GM19463 (cell line): ENCODE measurements at regions not wholly inside any gene's neighbourhood (a gene's known extent, or its start where the extent isn't known, plus 50 kb on each side); places are given as distances from the start of the nearest gene placed in this dataset.
"Not testable (repeated sequence)": the region's sequence is repeated elsewhere in the genome, so short reads cannot be mapped to it uniquely, and the experiment has no call there.

ENCODE experiments used
- ATAC-seq: cut with Tn5 transposase; IDR thresholded peaks from one replicate; pipeline ENCODE4 v1.9.1; 2021; ENCODE audit warnings: mild to moderate bottlenecking, moderate library complexity; ENCODE audit not compliant: unreplicated experiment

GRCh38 chr6:80942911-80943310 is 809.6 kb downstream of the TENT5A start:
- ATAC-seq: no peak

DNA sequence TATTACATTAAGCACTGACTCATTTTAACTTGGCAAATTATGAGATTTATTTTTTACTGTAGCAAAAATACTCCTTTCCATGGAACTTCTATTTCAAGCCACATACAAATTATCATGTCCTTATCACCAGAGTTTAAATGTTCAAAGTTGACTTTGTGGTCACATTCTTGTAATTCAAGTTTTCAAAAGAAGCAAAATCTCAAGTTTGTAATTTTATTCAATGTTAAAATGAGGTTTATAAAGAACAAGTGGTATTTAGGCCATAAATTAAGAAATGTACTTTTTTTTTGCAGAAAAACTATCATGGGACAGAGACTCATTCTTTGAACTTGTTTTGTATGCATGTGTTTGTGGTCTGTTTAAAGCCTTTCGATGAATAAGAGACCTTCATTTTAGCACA is 811.5 kb downstream of the TENT5A start:
- ATAC-seq: no peak

- ATAC-seq: no peak
Measured at GRCh38 chr6:80940571-80940970, 811.9 kb downstream of the TENT5A start.

DNA sequence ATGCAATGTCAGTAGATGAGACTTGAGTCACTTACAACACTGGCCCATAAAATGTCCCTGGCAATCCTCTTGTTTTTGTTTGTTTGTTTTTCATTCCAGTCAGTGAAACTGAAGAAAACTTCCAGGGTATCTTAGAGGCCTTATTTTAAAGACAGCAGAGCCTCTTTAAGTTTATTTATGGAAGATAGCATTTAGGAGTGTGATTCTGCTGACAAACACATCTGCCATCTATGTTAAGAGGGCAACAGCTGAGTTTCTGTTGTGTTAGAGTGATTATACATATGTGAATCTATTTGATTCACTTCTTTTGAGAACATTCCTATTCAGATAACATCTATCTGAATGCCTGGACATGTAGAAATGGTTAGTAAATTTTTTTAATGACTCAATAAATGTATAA is 812.6 kb downstream of the TENT5A start:
- ATAC-seq: no peak

DNA sequence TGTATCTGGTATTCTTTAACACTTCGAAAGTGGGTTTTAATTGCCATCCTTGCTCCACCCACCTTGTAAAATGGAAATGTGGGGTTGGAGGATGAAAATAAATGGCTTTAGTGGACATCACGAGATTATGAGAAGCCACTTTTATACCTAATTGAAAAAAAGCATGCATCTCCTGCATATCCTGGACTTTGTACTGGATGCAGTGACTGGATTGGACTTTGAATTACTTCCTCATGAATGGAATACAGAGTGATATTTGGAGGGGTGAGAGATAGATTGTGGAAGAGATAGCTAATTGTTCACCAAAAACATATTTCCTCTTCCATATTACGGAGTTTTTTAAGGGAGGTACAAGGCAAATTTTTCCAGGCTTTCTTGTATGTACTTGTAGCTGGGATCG is 813.0 kb downstream of the TENT5A start:
- ATAC-seq: no peak

GRCh38 chr6:80938131-80938530 is 814.4 kb downstream of the TENT5A start:
- ATAC-seq: no peak

- ATAC-seq: no peak
Measured at GRCh38 chr6:80932359-80932758, 820.1 kb downstream of the TENT5A start.

DNA sequence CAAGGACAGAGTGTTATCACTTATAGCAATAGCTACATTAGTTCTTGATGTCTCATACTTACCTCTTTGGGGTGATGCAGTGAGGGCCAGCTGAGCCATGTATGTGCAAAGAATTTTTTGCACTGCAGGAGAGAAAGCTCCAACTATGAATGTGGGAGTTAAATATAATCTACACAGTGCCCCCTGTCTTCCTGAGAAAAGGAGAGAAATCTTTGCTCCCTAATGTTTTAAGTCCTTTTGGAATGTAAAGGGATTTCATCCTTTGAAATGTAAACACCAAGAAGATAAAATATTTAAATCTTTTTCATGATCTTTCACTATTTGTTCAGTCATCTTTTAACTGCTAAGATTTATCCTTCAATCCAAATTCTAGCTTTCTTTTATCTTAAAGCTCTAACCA is 822.1 kb downstream of the TENT5A start:
- no peak for ATAC-seq

- no peak for ATAC-seq
Measured at GRCh38 chr6:80923816-80924215, 817.3 kb downstream of the BCKDHB start.

DNA sequence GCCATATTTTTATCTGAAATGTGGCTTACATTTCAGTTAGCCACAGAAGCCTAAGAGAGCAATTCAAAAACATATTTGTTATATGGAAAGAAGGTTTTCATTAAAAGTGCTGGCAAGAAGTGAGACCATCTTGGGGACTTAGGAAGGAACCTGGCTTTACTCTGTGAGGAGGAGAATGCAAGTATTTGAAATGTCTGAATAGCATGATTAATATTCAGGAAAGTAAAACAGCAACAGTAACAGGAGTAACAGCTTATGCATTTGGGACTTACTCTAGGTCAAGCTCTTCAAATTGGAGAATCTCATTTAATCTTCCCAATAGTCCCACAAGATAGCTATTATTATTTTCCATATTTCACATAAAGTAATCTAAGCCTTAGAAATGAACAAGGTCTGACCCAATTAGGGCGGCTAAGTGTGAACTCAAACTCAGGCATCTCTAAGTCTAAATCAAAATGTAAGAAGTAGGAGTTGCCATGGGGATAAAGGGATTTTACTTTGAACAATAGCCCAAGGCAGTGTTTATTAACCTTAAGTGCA is 816.5 kb downstream of the BCKDHB start:
- ATAC-seq: no peak

- no peak for ATAC-seq
Measured at GRCh38 chr6:80921861-80922460, 815.5 kb downstream of the BCKDHB start.

- no peak for ATAC-seq
Measured at GRCh38 chr6:80907831-80908230, 801.4 kb downstream of the BCKDHB start.

GRCh38 chr6:80903711-80904110 is 797.2 kb downstream of the BCKDHB start:
- no peak for ATAC-seq

DNA sequence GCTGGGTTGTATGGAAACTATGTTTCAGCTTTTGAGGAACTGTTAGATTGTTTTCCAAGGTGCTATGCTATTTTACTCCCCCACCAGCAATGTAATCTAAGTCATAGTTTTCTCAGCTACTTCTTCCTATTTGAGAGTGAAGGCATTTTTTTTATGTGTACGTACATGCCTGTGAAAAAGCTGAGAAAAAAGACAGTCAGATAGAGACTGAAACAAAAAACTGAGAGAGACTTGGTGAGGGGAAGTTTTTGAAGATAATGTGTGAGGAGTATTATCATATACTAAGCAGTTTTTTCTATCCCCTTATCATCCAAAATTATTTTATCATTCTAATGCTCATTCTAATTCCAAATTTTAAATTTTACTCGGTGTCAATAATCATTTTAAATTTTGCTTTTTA is 780.0 kb downstream of the BCKDHB start:
- ATAC-seq: peak; percentile 97

- no peak for ATAC-seq
Measured at GRCh38 chr6:80872951-80873308, 766.5 kb downstream of the BCKDHB start.

- ATAC-seq: no peak
Measured at GRCh38 chr6:80872199-80872950, 765.9 kb downstream of the BCKDHB start.

GRCh38 chr6:80862756-80863155 is 756.3 kb downstream of the BCKDHB start:
- ATAC-seq: no peak

DNA sequence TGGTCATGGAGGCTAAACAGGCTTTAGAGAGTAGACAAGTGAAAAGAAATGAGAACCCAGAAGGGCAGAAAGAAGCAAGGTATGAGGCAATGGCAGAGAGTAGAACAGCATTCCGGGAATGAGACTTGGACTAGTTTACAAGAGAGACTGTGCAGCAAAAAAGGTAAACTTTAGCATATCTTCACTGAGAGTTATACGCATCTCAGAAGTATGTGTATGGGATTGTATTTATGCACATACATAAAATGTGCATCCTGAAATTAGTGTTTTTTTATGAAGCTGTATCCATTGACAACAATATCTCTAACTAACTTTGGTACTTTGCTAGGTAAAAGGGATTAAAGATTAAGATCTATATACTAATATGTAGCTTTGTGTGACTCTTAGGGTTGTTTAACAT is 753.6 kb downstream of the BCKDHB start:
- no peak for ATAC-seq

DNA sequence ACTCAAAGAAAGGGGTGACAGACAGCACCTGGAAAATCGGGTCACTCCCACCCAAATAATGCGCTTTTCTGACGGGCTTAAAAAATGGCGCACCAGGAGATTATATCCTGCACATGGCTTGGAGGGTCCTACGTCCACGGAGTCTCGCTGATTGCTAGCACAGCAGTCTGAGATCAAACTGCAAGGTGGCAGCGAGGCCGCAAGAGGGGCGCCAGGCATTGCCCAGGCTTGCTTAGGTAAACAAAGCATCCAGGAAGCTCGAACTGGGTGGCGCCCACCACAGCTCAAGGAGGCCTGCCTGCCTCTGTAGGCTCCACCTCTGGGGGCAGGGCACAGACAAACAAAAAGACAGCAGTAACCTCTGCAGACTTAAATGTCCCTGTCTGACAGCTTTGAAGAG is 741.5 kb downstream of the BCKDHB start:
- not testable (repeated sequence) for ATAC-seq

DNA sequence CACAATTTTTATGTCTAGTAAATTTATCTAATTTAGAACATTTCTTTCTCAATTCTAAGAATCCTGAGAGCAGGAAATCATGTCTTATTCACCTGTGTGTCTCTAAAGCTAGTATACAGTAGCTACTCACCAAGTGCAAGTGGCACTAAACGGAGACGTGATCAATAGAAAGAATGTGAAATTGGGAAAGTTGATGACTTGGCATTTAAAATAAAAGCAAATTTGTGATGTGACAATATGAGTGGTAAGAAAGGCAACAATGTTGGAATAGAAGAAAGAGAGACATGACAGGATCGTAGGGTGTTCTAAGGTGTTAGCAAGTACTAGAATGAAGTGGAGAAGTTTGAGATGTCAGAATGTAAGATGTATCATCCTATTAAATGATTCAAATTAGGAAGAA is 725.9 kb downstream of the BCKDHB start:
- ATAC-seq: no peak

GRCh38 chr6:80793411-80793810 is 686.9 kb downstream of the BCKDHB start:
- ATAC-seq: no peak

GRCh38 chr6:80792151-80792550 is 685.7 kb downstream of the BCKDHB start:
- ATAC-seq: no peak
